Spinal cord (tissue), 9 donors: ENCODE measurements at regions not wholly inside any gene's neighbourhood (a gene's known extent, or its start where the extent isn't known, plus 50 kb on each side); places are given as distances from the start of the nearest gene placed in this dataset.
"Not testable (repeated sequence)": the region's sequence is repeated elsewhere in the genome, so short reads cannot be mapped to it uniquely, and the experiment has no call there.

ENCODE experiments used
- DNase-seq, 6 donors: peaks; one replicate each; pipeline versions ENCODE4 v3.0.0 to v3.0.0-alpha.2; 2013 to 2015; ENCODE audit warnings: low spot score in 6 of 6, low read depth in 4 of 6
- H3K27ac ChIP-seq: one replicate; pipeline ENCODE4 v1.5.1; 2013; ENCODE audit warnings: low read depth, low read length, control low read depth
- H3K27me3 ChIP-seq: one replicate; pipeline ENCODE4 v1.6.1; 2013; ENCODE audit warnings: low read length; ENCODE audit not compliant: control insufficient read depth, insufficient read depth
- H3K36me3 ChIP-seq: one replicate; pipeline ENCODE4 v1.6.1; 2013; ENCODE audit warnings: low read length; ENCODE audit not compliant: control insufficient read depth, insufficient read depth
- H3K4me1 ChIP-seq: one replicate; pipeline ENCODE4 v1.6.1; 2013; ENCODE audit warnings: low read length; ENCODE audit not compliant: control insufficient read depth, insufficient read depth
- H3K4me3 ChIP-seq: one replicate; pipeline ENCODE4 v1.5.1; 2013; ENCODE audit warnings: low read depth, low read length, control low read depth
- H3K9me3 ChIP-seq: one replicate; pipeline ENCODE4 v1.6.1; 2013; ENCODE audit warnings: low read length; ENCODE audit not compliant: control insufficient read depth, insufficient read depth
- WGBS: methylation state at CpG from one replicate; pipeline ENCODE4 v1.1.5; 2013; ENCODE audit warnings: missing lambda C conversion rate; ENCODE audit not compliant: insufficient coverage; 5-methylcytosine and 5-hydroxymethylcytosine counted together
- donor health status: healthy.

DNA sequence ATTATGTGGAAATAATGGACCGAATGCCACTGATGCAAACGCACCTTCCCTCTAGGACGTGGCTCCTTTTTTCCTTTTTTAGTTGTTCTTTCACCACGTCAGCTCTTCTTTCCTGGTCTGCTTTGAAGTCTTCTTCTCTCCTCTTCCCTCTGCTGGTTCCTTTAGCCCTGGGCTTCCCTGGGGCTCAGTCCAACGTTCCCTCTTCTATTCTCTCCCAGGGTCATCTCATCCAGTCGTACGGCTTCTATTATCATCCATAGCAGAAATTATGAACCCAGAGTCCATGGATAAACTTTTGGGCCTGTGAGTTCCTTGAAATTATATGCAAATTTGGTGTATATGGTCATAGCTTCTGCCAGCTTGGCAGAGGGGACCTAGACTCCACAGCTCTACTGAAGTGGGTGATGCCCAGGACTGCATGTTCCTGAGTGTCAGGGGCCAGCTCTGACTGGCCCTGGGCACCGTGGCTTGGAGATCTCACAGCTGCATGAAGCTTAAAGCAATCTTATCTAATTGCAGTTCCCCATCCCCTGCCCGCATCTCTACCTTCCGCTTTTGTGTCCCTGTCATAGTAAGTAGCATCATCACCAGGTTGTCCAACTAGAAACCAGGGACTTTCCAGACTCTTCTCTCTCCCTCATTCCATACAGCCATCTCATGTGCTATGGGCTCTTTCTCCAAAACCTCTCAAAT lies 746.3 kb upstream of the TPTE start:
- not testable (repeated sequence) for H3K4me3 ChIP-seq, DNase-seq, H3K4me1 ChIP-seq, H3K27me3 ChIP-seq, H3K36me3 ChIP-seq, H3K27ac ChIP-seq
- 60% methylated on average over 8 of the region's 10 CpGs for WGBS
- peaks cover 13% of the 10 kb centered on the region for H3K9me3 ChIP-seq

DNA sequence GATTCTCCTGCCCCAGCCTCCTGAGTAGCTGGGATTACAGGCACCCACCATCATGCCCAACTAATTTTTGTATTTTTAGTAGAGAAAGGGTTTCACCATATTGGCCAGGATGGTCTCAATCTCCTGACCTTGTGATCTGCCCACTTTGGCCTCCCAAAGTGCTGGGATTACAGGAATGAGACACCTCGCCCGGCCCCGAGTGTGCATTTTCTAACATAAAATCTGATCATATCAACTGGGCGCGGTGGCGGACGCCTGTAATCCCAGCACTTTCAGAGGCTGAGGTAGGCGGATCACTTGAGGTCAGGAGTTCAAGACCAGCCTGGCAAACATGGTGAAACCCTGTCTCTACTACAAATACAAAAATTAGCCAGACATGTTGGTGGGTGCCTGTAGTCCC lies 745.5 kb upstream of the TPTE start:
- not testable (repeated sequence) for H3K27me3 ChIP-seq, H3K4me3 ChIP-seq, H3K36me3 ChIP-seq, H3K4me1 ChIP-seq, H3K27ac ChIP-seq, DNase-seq
- 66% methylated on average over 8 of the region's 8 CpGs for WGBS
- peaks cover 11% of the 10 kb centered on the region for H3K9me3 ChIP-seq

DNA sequence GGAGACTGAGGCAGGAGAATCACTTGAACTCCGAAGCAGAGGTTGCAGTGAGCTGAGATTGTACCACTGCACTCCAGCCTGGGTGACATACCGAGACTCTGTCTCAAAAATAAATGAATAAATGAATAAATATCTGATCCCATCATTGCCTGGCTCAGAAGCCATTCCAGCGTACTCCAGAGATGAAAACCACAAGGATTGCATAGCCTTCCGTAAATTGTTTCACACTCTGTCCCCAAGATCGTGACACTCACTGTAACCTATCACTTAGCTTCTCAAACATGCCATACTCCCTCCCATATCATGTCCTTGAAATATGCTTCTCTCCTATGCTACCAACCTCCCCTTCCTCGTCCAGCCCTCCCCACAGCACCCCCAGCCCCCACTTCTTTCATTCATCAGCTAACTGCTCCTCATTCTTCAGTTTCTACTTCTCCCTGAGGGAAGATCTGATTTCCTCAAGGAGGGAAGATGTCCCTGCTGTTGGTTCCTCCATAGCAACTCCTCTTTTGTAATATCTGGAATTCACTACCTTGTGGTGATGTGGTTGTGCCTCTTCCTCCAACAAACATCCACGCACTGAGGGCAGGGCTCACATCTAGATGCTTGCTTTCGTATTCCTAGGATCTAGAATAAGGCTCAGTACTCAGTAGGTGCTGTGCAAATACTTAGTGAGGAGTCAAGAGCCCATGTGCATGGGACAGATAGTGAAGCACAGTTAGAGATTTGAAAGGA lies 744.9 kb upstream of the TPTE start:
- not testable (repeated sequence) for H3K4me3 ChIP-seq, H3K4me1 ChIP-seq, H3K27ac ChIP-seq, H3K36me3 ChIP-seq, DNase-seq, H3K27me3 ChIP-seq
- WGBS = 53% methylated on average over 5 of the region's 8 CpGs
- peaks cover 11% of the 10 kb centered on the region for H3K9me3 ChIP-seq

DNA sequence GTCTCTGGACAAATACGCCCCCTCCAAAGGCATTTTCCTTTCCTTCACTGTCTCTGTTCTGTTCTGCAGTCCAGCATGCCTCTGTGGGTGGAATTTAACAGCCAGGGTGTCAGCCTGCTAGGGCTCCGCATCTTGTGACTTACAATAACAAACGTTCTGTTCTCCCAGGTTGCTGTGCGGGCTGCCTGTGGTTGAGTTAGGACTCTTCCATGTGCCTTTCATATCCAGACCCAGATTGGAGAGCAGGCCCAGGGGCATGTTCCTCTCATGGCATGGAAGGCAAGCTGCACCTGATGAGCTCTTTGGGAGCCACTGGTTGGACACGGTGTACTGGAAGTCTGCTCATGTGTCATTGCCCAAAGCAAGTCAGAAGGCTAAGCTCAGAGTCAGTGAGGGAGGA lies 742.8 kb upstream of the TPTE start:
- H3K4me1 ChIP-seq, DNase-seq, H3K36me3 ChIP-seq, H3K4me3 ChIP-seq, H3K27ac ChIP-seq, H3K27me3 ChIP-seq: not testable (repeated sequence)
- H3K9me3 ChIP-seq = peaks cover 14% of the 10 kb centered on the region
- WGBS = 78% methylated on average over 5 of the region's 5 CpGs

DNA sequence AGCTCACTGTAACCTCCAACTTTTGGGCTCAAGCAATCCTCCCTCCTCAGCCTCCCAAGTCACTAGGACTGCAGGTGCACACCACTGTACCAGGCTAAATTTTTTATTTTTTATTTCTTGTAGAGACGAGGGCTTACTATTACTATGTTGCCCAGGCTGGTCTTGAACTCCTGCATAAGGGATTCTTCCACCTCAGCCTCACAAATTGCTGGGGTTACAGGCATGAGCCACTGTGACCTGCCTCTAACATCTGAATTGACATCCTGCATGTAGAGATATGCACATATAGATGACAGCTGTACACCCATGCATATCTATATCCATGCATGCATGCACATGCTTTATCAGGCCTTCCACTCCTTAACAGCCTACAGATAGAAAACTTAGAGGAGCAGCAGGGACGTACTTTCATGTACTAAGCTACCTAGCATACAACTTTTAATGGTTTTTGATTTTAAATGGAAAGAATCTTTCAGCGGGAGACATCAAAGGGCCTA lies 740.9 kb upstream of the TPTE start:
- Histone ChIP-seq H3K36me3 (no peaks in the 10 kb centered on the region), H3K4me3 (no peak overlapping the region), H3K27me3 (no peaks in the 10 kb centered on the region), H3K9me3 (peaks cover 10% of the 10 kb centered on the region), H3K27ac (no peak overlapping the region), H3K4me1 (no peaks in the 10 kb centered on the region)
- WGBS = 18% methylated on average over 1 of the region's 3 CpGs
- DNase-seq = no peak

DNA sequence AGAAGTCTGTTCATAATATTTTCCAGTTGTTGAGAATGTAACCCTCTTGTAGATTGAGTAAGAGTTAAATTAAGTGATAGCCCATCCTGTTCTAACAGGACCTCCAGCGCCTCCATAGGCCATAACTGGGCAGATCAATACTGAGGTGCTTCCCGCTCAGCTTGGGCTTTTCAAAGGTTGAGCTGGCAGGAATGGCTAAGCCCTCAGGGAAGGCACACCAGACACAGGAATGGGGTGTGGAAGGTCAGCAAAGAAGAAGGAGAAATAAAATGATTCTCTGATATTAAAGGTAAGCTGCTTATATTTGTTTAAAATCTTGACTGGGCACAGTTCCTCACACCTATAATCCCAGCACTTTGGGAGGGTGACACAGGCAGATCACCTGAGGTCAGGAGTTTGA lies 737.8 kb upstream of the TPTE start:
- H3K27ac ChIP-seq, H3K4me1 ChIP-seq, H3K36me3 ChIP-seq, H3K27me3 ChIP-seq, H3K4me3 ChIP-seq, DNase-seq: not testable (repeated sequence)
- peaks cover 14% of the 10 kb centered on the region for H3K9me3 ChIP-seq
- 100% methylated on average over 1 of the region's 2 CpGs for WGBS

DNA sequence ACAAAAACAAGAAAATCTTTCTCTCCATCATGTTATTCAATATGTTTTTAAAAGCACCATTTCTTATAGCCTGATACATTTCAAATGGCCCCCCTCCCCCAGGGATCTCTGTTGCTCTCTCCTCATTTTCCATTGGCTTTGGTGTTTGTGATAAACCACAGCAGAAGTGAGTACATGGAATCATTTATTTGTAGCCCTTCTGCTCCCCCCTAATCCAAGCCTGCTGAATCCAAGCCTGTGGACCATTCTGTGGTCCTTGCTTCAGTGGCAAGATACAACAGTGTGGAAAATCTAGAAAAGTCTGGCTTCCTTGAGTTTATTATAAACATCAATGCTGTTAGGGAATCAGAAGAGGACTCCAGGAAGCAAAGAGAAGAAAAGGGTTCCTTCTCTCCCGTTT lies 737.2 kb upstream of the TPTE start:
- not testable (repeated sequence) for H3K4me3 ChIP-seq, DNase-seq, H3K27ac ChIP-seq, H3K4me1 ChIP-seq, H3K36me3 ChIP-seq, H3K27me3 ChIP-seq
- H3K9me3 ChIP-seq = peaks cover 13% of the 10 kb centered on the region
- 23% methylated on average over 1 of the region's 1 CpG for WGBS

DNA sequence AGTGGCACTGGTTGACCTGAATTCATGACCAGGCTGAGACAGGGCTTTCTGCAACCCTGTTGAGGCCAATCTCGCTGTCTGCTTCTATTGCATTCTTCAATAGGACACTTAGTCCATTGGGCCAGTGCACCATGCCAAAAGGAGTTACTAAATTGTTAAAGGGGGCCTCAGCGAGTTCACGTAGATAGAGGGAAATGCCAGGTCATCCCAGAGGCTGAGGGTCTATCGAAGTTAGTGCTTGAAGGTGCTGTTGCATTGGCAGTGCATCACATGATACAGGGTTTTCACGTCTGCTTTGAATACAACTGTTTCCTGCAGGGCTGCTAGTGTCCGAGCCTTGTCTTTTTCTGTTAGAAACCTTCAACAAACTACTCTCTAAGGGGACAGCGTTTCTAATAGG lies 735.3 kb upstream of the TPTE start:
- H3K9me3 ChIP-seq = peaks cover 12% of the 10 kb centered on the region
- H3K27me3 ChIP-seq, DNase-seq, H3K4me3 ChIP-seq, H3K36me3 ChIP-seq, H3K4me1 ChIP-seq, H3K27ac ChIP-seq: not testable (repeated sequence)
- WGBS = 32% methylated on average over 6 of the region's 7 CpGs

DNA sequence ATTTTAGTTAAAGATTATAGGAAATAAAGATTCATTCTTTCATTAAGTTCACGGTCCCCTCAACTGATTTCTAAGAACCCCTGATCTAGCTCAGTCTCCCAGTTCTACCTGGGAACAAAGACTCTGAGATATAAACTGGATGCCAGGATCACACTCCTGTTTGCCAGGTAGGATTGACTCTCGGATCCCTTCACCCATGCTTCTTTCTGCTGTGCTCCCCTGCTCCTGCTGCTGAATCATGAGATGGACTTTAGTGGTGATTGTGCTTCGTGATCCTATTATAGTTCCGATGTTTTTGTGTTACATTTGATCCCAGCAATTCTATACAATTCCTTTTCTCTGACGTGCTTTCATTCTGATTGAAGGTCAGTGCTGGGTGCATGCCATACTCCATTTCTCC lies 733.1 kb upstream of the TPTE start:
- H3K27ac ChIP-seq, H3K27me3 ChIP-seq, H3K9me3 ChIP-seq, H3K4me3 ChIP-seq, H3K4me1 ChIP-seq, DNase-seq, H3K36me3 ChIP-seq: not testable (repeated sequence)
- WGBS = 32% methylated on average over 2 of the region's 5 CpGs

DNA sequence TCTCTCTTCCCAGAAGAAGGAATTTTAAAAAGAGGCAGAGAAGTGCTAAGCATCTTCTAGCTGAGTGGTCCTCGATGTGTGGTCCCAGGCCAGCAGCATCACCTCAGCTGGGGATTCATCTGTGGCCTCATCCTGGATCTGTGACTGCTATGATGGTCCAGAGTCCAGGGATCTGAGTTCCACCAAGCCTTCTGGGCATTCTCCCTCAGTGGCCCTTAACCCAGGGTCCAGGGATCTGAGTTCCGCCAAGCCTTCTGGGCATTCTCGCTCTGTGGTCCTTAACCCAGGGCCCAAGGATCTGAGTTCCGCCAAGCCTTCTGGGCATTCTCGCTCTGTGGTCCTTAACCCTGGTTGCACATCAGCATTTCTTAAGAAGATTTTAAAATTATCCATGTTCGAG lies 731.0 kb upstream of the TPTE start:
- H3K4me3 ChIP-seq, H3K36me3 ChIP-seq, DNase-seq, H3K27me3 ChIP-seq, H3K9me3 ChIP-seq, H3K4me1 ChIP-seq, H3K27ac ChIP-seq: not testable (repeated sequence)
- WGBS = 65% methylated on average over 5 of the region's 6 CpGs
